Head of caudate nucleus (tissue), 42 donors: ENCODE measurements at regions not wholly inside any gene's neighbourhood (a gene's known extent, or its start where the extent isn't known, plus 50 kb on each side); places are given as distances from the start of the nearest gene placed in this dataset.

ENCODE experiments used
- DNase-seq, 42 donors: peaks; one replicate each; pipeline versions ENCODE4 v3.0.0 to v3.0.0-alpha.2; 2020 to 2021; ENCODE audit warnings: mixed read lengths in 7 of 42
- intact Hi-C: fragments of 100-400 bp; cut with DNase I; formaldehyde crosslinking; loops from one replicate; pipeline ENCODE4 v1.15.0; 2022

DNA sequence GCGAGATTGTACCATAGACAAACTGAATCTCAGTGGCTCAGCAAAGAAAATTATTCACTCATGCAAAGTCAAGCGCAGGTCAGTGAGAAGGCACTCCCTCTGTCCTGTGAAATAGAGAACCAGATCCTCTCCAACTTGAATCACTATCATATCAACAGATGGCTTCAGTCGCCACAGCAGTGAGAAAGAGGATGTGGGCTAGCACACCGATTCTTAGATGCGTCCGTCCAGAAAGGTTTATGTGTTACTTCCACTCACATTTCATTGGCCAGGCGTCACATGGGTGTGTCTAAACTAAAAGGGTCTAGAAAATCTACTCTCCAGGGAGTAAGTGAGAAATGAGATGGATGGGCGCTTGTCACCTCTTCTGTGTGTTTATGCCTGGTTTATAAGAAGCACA is 141.6 kb upstream of the KBTBD8 start:
- intact Hi-C loops: no loop called here
- no peak for DNase-seq

DNA sequence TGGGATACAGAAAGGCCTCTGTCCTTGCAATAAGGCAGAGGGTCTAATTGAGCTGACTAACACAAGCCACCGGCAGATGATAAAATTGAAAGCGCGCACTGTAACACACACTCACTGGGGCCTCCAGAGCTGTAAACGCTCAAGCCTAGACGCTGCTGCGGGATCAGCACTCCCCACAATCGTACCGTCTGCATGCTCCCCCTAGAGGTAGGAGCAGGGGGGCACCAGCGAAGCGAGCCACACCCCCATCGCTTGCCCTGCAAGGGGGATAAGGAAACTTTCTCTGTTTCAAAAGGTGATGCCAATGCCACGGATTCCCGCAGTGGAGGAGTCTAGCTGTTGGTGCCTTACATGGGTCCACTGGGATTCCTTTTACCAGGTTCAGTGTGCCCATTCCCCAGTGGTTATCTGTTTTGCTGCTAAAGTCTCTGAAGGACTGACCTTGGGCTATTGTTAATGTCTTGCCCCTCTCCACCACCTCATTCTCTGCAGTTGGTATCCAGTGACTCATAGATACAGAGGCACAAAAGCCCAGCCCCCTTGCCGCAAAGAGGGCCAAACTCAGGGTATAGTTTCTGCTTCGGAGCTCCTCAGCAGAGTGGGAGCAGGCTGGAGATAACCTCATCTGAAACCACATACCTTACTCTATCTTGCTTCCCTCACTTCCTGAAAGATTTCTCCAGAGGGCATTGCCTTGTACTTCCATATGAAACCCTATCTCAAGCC is 139.3 kb upstream of the KBTBD8 start:
- intact Hi-C loops: no loop called here
- DNase-seq: no peak

DNA sequence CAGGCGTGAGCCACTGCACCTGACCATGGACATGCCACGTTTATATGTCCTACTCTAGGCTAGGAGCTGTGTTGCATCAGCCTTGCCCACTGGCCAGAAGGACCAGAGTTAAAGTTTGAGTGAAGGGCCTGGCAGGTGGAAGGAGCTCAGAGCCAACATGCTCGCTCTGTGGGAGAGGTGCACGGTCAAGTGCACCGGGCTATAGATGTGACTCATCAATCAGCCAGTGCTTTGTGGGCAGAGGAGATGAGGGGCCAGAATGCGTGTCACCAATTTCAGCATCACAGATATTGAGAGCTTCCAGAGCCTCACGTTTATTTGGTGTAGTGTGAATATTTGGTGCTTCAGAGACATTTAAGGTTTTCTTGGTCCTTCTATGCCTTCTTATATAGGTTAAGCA is 137.3 kb upstream of the KBTBD8 start:
- no peak for DNase-seq
- intact Hi-C loops: no loop called here

DNA sequence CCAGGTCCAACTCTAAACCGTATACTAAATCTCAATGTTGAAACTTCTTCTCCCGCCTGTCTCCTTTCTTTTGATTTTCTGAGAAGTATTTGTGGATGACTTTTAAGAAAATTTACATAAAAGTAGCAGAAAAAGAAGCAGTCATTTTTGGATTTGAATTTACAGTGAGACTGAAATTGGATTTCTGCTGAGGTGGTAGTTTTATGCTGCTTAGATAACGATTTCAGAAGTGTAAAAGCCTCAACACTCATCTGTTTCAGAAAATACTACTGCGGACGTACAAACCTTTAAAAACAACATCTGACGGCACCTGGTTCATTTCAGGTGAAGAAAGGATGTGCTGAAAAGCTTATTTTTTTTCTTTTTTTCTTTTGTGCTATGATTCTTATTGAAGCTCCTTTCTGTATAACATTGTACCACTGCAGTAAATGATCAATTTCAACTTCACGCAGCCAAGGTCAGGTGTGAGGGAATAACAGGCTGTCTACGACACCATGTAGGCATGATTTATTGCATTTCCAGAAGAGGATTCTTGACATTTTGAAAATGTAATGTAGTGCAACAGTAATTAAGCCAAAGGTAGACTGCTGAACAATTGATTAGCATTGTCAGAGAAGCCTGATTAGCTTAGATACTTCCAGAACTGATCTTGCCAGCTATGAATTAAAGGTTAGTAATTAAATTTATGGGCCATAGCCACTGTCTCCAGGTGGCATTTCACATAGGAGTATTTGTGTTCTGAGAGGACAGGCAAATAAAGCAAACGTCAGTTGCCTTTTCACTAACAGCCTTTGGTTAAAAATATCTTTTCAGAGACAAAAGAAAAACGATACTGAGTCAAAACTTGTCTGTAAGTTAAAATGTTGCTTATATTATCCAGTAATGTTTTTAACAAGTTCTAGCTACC is 134.6 kb upstream of the KBTBD8 start:
- intact Hi-C loops: no loop called here
- DNase-seq: no peak

DNA sequence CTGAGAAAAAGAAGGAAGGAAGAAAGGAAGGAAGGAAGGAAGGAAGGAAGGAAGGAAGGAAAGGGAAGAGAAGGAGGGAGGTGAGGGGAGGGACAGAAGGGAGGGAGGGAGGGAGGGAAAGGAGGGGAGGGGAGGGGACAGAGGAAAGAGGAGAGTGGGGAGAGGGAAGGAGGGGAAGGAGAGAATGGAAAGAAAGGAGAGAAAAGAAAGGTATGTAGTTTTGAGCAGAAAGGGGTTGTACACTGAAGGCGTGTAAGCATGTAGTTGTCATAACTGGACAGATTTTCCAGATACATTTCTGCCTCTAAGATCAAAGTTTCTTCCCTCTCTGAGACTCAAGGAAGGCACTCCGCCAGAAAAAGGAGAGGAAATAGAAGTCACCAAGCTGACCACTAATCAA is 113.4 kb upstream of the KBTBD8 start:
- intact Hi-C loops: no loop called here
- DNase-seq: no peak

DNA sequence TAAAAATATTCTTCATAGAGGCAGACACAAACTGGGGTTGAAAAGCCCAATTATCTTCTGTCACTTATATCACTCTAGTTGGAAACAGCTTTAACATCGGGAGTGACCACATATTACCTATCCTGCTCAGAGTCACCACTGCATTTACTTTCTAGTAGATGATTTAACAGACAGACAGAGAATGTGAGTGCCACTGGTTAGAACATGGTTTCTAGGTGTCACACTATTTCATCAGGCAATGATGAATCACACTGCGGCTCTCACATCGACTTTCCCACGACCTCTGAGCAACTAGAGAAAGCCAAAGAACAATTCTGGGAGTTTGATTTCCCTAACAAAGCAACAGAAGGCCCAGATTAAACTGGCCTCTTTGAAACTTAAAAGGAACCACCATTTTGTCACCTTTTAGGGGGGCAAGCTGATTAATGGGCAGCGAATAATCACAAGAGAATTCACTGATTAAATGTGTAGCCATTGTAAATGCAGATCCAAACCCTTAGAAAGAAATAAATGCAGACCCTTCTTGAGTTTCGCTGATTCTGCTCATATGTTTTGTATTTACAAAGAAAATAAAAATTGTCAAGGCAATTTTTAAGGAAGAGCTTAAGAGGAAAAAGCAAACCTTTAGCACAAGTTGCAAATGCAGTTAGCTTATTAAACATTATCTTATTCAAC is 112.6 kb upstream of the KBTBD8 start:
- DNase-seq: no peak
- intact Hi-C loops: no loop called here

DNA sequence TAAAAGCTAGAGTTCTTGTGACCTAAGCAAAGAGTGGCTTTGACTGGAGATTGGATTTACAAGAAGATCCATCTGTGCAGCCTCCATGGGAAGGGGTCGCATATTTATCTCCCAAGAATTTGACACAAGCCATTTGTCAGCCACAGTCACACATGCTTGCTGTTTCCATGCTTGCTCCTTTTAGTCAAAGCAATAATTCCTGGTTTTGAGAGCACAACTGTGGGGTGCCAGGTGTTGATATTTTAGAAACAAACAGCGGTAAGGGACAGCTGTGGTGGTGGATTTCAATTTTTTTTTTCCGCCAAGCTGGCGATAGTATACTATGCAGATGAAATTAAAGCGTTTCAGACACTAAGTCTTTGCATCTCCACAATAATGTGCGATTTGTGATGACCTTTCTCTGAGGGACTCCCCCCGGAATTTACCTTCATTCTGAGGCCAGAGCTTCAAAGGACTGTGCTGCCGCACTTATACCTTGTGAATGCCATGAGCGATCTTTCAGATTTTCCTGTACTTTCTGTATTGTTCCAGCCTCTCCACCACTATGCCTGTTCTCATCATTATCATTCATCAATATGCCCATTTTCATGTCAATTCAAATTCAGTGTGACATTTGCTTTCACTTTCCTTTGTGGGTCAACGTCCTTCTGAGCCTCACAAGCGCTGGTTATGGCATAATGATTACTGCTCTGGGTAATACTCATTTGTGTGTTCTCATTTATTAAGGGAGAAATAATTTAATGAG is 108.2 kb upstream of the KBTBD8 start:
- intact Hi-C loops: no loop called here
- no peak for DNase-seq

DNA sequence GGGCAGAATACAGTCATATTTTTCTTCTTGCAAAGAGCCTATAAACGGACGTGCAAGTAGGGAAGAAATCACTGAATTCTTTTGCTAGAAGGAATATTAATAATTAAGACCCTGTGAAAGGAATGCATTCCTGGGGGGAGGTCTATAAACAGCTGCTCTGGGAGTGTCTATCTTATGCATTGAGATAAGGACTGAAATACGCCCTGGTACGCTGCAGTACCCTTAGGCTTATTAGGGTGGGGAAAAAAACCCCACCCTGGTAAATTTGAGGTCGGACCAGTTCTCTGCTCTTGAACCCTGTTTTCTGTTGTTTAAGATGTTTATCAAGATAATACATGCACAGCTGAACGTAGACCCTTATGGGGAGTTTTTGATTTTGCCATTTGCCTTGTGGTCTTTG is 100.0 kb upstream of the KBTBD8 start:
- intact Hi-C loops: no loop called here
- no peak for DNase-seq

DNA sequence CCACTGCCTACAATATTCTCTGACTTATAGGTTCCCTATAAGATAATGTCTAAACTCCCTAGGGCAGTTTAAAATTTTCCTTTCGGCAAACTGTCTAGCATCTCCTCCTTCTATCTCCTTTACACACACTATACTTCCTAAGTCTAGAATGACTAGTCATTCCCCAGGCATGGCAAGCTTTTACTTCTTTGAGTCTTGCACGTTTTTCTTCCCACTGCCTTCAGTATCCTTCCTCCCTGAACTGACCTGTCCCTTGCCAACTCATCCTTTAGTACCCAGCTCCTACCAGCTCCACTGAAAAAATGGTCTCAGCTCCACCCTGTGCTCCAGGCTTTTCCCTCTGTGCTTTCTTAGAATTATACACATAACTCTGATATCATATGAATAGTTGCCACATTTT is 93.8 kb upstream of the KBTBD8 start:
- intact Hi-C loops: no loop called here
- no peak for DNase-seq

DNA sequence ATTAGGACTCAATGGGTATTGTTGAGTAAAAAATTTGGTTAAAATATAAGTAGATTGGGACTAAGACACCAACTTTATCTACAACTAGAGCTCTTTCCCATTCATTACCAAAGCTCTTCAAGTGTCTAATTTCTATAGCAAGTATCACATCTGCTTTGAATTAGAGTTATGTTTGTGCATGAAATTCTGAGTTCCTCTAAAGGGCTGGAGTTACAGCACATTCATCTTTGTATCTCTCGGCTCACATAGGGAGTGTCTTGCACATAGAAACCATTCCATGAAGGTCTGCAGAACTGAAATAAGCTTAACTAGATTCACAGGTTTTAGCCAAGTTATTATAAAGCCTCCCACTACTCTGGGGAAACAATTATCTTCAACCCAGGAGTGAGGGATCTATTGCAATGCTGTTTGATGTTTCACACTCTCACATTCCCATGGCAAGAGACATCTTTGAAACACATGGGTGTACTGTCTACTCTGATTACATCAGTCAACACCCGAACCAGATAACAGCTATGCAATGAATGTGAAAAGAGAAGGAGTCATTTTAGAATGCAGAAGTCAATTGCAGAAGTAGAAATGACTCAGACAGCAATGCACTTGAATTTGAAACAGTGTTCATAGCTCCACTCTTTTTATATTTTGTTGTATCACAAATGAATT is 93.1 kb upstream of the KBTBD8 start:
- DNase-seq: no peak

DNA sequence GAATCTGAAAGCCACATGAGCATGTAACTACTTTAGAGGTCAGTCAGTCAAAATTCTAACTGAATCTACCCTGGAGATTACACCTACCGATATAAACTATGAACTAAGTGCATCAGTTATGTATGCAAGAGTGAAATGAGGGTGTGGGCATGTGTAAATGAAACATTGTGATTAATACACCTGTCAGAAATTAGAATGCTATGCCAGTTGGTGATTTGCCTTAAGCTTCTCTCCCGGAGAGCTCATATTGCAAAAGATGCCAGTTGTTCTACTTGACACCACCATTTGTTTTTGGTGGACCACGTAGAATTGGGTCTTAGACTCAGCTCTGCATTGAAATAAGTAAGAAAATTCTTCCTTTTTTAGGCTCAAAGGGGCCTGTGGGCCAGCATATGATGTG is 91.0 kb upstream of the KBTBD8 start:
- intact Hi-C loops: no loop called here
- DNase-seq: no peak

More for the DNA sequence above, 93.1 kb upstream of the KBTBD8 start:
- intact Hi-C loops: no loop called here

DNA sequence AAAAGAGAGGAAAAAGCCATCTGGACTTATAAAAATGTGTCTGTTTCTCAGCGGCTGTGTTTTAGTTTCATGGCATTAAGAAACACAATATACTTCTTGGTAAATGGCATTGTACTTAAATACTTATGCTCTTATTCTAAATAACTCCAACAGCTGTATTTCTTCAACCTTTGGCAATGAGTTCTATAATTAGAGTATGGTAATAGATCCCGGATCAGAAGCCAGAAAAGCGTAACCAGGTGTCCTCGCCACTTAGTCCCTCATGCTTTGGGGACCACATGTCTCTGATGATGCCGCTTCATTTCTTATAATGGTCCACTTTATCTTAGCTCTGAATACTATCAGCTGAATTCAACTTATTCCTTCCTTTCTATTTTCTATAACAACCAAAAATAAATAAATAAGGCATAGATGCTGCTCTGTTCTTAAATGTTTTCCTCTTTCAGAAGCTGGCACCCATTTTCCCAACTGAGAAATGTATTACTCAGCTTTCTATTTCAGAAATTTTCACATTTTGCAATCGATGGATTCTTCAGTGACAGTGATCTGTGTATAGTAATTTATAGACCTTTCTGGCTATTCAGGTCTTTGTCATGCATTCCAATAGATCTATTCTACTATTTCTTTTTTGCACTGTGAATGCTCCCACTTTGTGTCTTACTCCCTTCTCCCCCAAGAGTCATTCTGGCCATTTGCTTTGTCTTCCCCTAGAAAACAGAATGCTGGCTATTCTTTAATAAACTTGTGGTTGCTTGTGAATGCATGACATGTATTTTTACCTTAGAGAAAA is 87.6 kb upstream of the KBTBD8 start:
- DNase-seq: no peak
- intact Hi-C loops: no loop called here

DNA sequence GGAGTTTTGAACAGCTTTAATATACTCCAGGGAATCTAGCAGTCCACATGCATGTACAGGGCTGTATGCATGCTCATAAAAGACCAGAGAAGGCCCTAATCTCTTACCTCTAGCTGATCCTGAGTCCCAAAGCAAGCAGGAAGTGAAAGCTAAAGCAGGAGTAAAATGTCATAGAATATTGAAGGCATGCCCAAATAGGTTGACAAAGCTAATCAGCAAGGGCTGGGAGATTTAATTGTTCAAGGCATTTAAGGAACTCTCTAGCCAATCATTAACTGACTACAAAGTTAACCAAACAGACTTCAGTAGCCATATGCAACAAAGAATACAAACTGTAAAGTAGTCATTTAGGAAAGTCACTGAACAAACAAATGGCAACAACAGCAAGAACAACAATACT is 85.8 kb upstream of the KBTBD8 start:
- intact Hi-C loops: no loop called here
- no peak for DNase-seq

DNA sequence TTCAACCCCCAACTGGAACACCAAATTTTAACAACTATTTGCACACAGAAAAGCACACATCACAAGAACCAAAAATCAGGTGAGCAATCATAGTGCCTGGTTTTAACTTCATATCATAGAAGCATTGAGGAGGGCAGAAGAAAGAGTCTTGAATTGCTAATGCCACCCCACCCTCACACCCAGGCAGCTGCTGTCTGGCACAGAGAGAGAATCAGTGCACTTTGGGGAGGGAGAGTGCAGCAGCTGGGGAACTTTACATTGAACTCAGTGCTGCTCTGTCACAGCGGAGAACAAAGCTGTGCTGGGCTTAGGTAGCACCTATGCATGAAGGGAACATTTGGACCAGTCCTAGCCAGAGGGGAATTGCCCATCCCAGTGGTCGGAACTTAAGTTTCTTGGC is 76.0 kb upstream of the KBTBD8 start:
- intact Hi-C loops: no loop called here
- no peak for DNase-seq

DNA sequence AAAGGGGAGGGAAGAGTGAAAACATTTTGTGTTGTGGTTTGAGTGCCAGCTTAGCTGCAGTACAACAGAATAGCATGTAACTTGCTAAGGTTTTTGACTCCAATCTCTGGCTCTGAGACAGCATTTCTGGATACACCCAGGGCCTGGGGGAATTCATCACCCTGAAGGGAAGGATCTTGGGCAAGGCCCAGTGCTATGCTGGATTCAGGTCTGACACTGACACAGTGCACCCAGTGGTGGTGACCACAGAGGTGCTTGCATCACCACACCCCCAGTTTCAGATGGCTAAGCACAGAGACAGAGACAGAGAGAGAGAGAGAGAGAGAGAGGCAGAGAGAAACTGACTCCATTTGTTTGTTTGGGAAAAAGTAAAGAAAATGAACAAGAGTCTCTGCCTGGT is 74.1 kb upstream of the KBTBD8 start:
- intact Hi-C loops: no loop called here

DNA sequence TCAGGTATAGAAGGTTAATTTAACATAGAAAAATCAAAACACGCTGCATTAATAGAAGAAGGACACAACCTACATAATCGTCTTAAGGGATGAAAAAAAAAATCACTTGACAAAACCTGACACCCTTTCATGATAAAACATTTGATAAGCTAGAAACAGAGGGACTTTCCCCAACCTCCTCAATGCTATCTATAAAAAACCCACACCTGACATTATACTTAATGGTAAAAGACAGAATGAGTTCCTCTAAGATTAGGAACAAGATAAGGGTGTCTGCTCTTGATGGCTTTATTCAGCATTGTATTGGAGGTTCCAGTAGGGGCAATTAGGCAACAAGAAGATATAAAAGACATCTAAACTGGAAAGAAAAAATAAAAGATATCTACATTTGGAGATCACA is 69.9 kb upstream of the KBTBD8 start:
- intact Hi-C loops: no loop called here
- DNase-seq: no peak

More for the DNA sequence above, 74.1 kb upstream of the KBTBD8 start:
- no peak for DNase-seq

DNA sequence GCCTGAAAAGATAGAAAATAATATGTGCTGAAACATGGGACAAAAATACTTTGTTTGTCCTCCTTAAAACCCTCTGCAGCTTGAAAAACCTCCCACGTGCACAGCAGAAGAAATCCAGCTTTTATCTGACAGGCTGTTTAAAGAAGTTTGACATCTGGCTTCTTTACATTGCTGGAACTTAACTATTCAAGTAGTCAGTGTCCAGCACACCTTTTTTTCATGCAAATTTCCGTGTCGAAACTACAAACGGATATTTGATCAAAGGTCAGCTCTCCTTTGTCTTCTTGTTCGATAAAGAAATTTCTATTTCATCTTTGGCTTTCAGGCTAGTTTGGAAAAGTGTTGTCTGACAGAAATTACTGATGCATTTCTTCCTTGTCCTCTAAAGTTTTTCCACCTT is 66.8 kb upstream of the KBTBD8 start:
- intact Hi-C loops: no loop called here

DNA sequence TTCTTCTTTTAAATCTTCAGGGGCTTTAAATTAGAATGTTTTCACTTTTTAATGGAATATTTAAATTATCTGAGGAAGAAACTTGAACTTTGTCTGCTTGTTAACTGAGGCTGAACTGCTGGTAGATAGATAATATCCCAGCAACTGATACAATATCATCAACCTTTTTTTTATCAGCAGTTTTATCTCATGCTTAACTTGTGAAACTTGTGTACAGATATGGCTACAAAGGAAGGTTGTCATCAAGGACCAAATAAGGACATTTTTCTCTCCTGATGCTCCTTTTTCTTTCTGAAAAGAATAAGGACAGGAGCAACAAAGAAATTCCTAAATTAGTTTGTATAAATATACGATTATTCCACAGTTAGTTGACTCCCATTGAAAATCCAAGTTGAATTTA is 66.4 kb upstream of the KBTBD8 start:
- intact Hi-C loops: no loop called here
- DNase-seq: no peak

More for the DNA sequence above, 66.8 kb upstream of the KBTBD8 start:
- DNase-seq: no peak
